ENCODE measurements at regions not wholly inside any gene's neighbourhood (a gene's known extent, or its start where the extent isn't known, plus 50 kb on each side); places are given as distances from the start of the nearest gene placed in this dataset.

GRCh38 chr6:51479296-51479695 lies 608.1 kb downstream of the PKHD1 start:
- no peak for ATAC-seq
- H3K27me3 Mint-ChIP-seq (ENCODE audit: insufficient read depth, low read depth, poor library complexity), result peaks cover 7% of the 10 kb centered on the region
- H3K36me3 ChIP-seq (ENCODE audit: insufficient read depth), result no peaks in the 10 kb centered on the region

More at GRCh38 chr6:51479296-51479695, 608.1 kb downstream of the PKHD1 start:
- H3K9me2 ChIP-seq (ENCODE audit: insufficient read depth), result no peaks in the 10 kb centered on the region
- no peak overlapping the region for H3K4me2 ChIP-seq
- no peaks in the 10 kb centered on the region for H3K27me3 ChIP-seq (ENCODE audit: insufficient read depth)
- H4K20me1 ChIP-seq (replicated peaks; ENCODE audit: insufficient read depth), result no peaks in the 10 kb centered on the region
- no peak for TF ChIP-seq ZNF462 (CRISPR knock-in tag; IDR thresholded peaks at IDR 0.05)
- no peak for TF ChIP-seq ZNF331 (CRISPR knock-in tag; IDR thresholded peaks at IDR 0.05; ENCODE audit: low read depth)
- TF ChIP-seq EZH2phosphoT487 (IDR thresholded peaks at IDR 0.05; ENCODE audit: unreplicated experiment), result no peak
- no peak for TF ChIP-seq ETS1 (IDR thresholded peaks at IDR 0.05)
- TF ChIP-seq NANOG (IDR thresholded peaks at IDR 0.05; ENCODE audit: borderline replicate concordance), result no peak
- TF ChIP-seq JUNB (IDR thresholded peaks at IDR 0.05; ENCODE audit: unreplicated experiment), result no peak
- TF ChIP-seq POLR2AphosphoS5 (IDR thresholded peaks at IDR 0.05; ENCODE audit: low read depth), result no peak
- no peak for TF ChIP-seq STAT1 (IDR thresholded peaks at IDR 0.05; ENCODE audit: unreplicated experiment)
- TF ChIP-seq CTCF (conservative IDR thresholded peaks at IDR 0.05; ENCODE audit: low read depth in 2 of 2), result no peak
- no peak overlapping the region for H3K27ac ChIP-seq (ENCODE audit: low read depth)
- Mint-ChIP-seq H3K36me3 (ENCODE audit: low read depth) (no peaks in the 10 kb centered on the region), H3K4me1 (peaks cover 6% of the 10 kb centered on the region; the same call in 2 of the 3 replicates), H3K4me3 (no peak overlapping the region), H3K9me3 (peaks cover 6% of the 10 kb centered on the region; the same call in 2 of the 3 replicates), H3K27ac (no peak overlapping the region)
- no peaks in the 10 kb centered on the region for H3F3A ChIP-seq (replicated peaks; ENCODE audit: low read depth)
- no peaks in the 10 kb centered on the region for H3K4me1 ChIP-seq (ENCODE audit: insufficient read depth)
- H2AFZ ChIP-seq, result no peak overlapping the region
- H3K4me3 ChIP-seq, result no peak overlapping the region
- no peak for DNase-seq (ENCODE audit: low spot score)
- H3K79me2 ChIP-seq (replicated peaks; ENCODE audit: insufficient read depth), result no peaks in the 10 kb centered on the region
